ENCODE measurements at regions not wholly inside any gene's neighbourhood (a gene's known extent, or its start where the extent isn't known, plus 50 kb on each side); places are given as distances from the start of the nearest gene placed in this dataset.

- H3K27me3 Mint-ChIP-seq (ENCODE audit: low read depth), result no peaks in the 10 kb centered on the region
- H3K9me3 Mint-ChIP-seq, result no peaks in the 10 kb centered on the region
- no peak overlapping the region for H3K27ac Mint-ChIP-seq
- no peaks in the 10 kb centered on the region for H3K4me1 Mint-ChIP-seq
- DNase-seq (ENCODE audit: low spot score) (no peak), ATAC-seq (no peak)
- CTCF ChIA-PET, result no interaction called here
- no peak overlapping the region for H3K4me3 Mint-ChIP-seq
- H3K36me3 Mint-ChIP-seq, result no peaks in the 10 kb centered on the region
- TF ChIP-seq PRRX2 (CRISPR knock-in tag; IDR thresholded peaks at IDR 0.05) (no peak), ATF1 (CRISPR knock-in tag; IDR thresholded peaks at IDR 0.05) (no peak), FOXK1 (CRISPR knock-in tag; IDR thresholded peaks at IDR 0.05) (no peak), GRHL2 (CRISPR knock-in tag; IDR thresholded peaks at IDR 0.05; ENCODE audit: insufficient replicate concordance, severe bottlenecking) (no peak), E2F5 (CRISPR knock-in tag; IDR thresholded peaks at IDR 0.05) (no peak), GABPB1 (CRISPR knock-in tag; IDR thresholded peaks at IDR 0.05) (no peak), NFE2L1 (CRISPR knock-in tag; IDR thresholded peaks at IDR 0.05) (no peak), ATF6 (CRISPR knock-in tag; IDR thresholded peaks at IDR 0.05) (no peak), E2F4 (CRISPR knock-in tag; IDR thresholded peaks at IDR 0.05; ENCODE audit: borderline replicate concordance, low read depth) (no peak), SMAD3 (CRISPR knock-in tag; IDR thresholded peaks at IDR 0.05; ENCODE audit: borderline replicate concordance) (no peak), MLX (CRISPR knock-in tag; IDR thresholded peaks at IDR 0.05) (no peak), KAT7 (CRISPR knock-in tag; IDR thresholded peaks at IDR 0.05; ENCODE audit: borderline replicate concordance) (no peak)
- POLR2A ChIA-PET, result no interaction called here
These were observed 628.8 kb downstream of the SLITRK6 start for GRCh38 chr13:85170372-85170771.

- no peak for ATAC-seq
- peaks cover 7% of the 10 kb centered on the region; the same call in 1 of the 2 replicates for H3K4me1 Mint-ChIP-seq
- ChIA-PET CTCF (no interaction called here), POLR2A (no interaction called here)
- DNase-seq (ENCODE audit: low spot score), result no peak
- H3K36me3 Mint-ChIP-seq, result peaks cover 22% of the 10 kb centered on the region
- no peak overlapping the region for H3K4me3 Mint-ChIP-seq
- no peak overlapping the region for H3K27ac Mint-ChIP-seq
- TF ChIP-seq FOXP1 (CRISPR knock-in tag; IDR thresholded peaks at IDR 0.05; ENCODE audit: borderline replicate concordance) (no peak), CREB1 (CRISPR knock-in tag; IDR thresholded peaks at IDR 0.05) (no peak)
- peaks cover 26% of the 10 kb centered on the region for H3K9me3 Mint-ChIP-seq
- H3K27me3 Mint-ChIP-seq (ENCODE audit: low read depth), result no peaks in the 10 kb centered on the region
These were observed 632.3 kb downstream of the SLITRK6 start for GRCh38 chr13:85166891-85167290.

- ChIA-PET CTCF (no interaction called here), POLR2A (no interaction called here)
- peaks cover 30% of the 10 kb centered on the region for H3K9me3 Mint-ChIP-seq
- H3K4me1 Mint-ChIP-seq, result peaks cover 7% of the 10 kb centered on the region; the same call in 1 of the 2 replicates
- TF ChIP-seq SP1 (CRISPR knock-in tag; conservative IDR thresholded peaks at IDR 0.05), result no peak
- no peak for TF ChIP-seq CDX4 (CRISPR knock-in tag; IDR thresholded peaks at IDR 0.05; ENCODE audit: borderline replicate concordance)
- no peak for TF ChIP-seq CBFB (CRISPR knock-in tag; IDR thresholded peaks at IDR 0.05; ENCODE audit: low read depth)
- no peak for TF ChIP-seq ARID4B (CRISPR knock-in tag; IDR thresholded peaks at IDR 0.05; ENCODE audit: borderline replicate concordance)
- TF ChIP-seq KAT7 (CRISPR knock-in tag; IDR thresholded peaks at IDR 0.05; ENCODE audit: borderline replicate concordance), result no peak
- TF ChIP-seq NFATC4 (CRISPR knock-in tag; IDR thresholded peaks at IDR 0.05), result no peak
- DNase-seq (ENCODE audit: low spot score) (no peak), ATAC-seq (no peak)
- H3K36me3 Mint-ChIP-seq, result peaks cover 27% of the 10 kb centered on the region
- H3K27me3 Mint-ChIP-seq (ENCODE audit: low read depth), result no peaks in the 10 kb centered on the region
- no peak overlapping the region for H3K27ac Mint-ChIP-seq
- H3K4me3 Mint-ChIP-seq, result no peak overlapping the region
These were observed 636.2 kb downstream of the SLITRK6 start for GRCh38 chr13:85163063-85163462.
